ENCODE measurements at regions not wholly inside any gene's neighbourhood (a gene's known extent, or its start where the extent isn't known, plus 50 kb on each side); places are given as distances from the start of the nearest gene placed in this dataset.

GRCh38 chr5:130277002-130277401 lies 372.7 kb downstream of the CHSY3 start:
- TF ChIP-seq, protein P1, sequence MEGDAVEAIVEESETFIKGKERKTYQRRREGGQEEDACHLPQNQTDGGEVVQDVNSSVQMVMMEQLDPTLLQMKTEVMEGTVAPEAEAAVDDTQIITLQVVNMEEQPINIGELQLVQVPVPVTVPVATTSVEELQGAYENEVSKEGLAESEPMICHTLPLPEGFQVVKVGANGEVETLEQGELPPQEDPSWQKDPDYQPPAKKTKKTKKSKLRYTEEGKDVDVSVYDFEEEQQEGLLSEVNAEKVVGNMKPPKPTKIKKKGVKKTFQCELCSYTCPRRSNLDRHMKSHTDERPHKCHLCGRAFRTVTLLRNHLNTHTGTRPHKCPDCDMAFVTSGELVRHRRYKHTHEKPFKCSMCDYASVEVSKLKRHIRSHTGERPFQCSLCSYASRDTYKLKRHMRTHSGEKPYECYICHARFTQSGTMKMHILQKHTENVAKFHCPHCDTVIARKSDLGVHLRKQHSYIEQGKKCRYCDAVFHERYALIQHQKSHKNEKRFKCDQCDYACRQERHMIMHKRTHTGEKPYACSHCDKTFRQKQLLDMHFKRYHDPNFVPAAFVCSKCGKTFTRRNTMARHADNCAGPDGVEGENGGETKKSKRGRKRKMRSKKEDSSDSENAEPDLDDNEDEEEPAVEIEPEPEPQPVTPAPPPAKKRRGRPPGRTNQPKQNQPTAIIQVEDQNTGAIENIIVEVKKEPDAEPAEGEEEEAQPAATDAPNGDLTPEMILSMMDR (IDR thresholded peaks at IDR 0.05), result no peak
- no peak for TF ChIP-seq POLR2A (IDR thresholded peaks at IDR 0.05)

Data from right lobe of liver (tissue), 4 donors.